GOT3 (cell line): ENCODE measurements at regions not wholly inside any gene's neighbourhood (a gene's known extent, or its start where the extent isn't known, plus 50 kb on each side); places are given as distances from the start of the nearest gene placed in this dataset.
"Not testable (repeated sequence)": the region's sequence is repeated elsewhere in the genome, so short reads cannot be mapped to it uniquely, and the experiment has no call there.

Source experiments
- DNase-seq: peaks from one replicate; lab custom pipeline; 2025; ENCODE audit warnings: mixed read lengths; lab: John Stamatoyannopoulos, UW

DNA sequence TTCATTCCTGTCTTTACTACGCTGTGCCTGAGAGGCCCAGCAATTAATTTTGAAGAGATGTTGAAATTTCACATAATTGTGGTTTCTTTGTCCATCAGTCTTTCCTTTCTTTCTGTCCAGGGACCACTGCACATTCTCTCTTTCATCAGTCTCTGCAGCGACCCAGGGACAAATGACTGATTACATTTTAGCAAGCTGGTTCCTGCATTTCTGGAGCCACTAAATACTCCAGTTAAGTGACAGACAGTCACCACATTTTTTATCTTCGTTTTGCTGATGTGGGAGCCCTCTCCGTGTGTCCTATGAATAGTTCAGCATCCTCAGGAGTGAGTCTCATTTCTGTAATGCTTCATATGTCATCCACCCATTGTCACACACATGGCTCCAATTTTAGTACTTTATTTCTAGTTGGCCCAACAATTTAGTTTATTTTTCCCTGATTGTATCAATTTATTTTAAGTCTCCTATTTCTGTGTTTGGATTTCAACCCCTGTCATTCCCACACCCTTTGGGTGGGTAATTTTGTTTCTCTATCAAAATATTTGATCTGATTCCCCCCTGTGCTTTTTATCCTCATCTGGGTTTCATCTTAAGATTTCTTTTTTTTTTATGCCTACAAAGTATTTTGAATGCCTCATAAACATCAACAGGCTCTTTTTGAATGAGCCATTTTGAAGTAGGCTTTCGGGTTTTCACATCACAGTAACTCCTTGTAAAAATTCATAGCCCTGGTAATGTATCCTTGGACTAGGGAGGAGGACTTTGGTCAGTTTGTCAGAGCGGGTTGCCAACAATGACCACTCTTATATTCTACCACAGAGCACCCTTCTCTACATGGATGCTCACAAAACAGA is 1196.5 kb downstream of the GALC start:
- DNase-seq, result no peak

DNA sequence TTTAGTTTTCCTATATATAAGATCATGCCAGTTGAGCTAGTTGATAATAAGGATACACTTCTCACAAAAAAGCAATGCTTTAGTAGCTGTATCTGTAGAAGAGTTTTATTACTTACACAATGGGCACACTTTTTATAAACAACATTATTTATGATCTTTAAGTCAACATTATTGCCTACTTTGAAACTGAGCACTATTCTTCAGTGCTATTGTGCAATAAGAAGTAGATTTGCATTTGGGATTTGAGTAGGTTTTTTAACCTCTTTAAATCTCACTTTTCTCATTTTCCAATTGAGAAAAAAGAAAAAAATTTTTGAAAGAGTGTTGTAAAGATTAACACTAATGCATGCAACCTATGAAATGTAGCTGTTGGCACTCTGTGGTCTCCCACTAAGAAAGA is 1198.3 kb downstream of the GALC start:
- DNase-seq, result no peak

DNA sequence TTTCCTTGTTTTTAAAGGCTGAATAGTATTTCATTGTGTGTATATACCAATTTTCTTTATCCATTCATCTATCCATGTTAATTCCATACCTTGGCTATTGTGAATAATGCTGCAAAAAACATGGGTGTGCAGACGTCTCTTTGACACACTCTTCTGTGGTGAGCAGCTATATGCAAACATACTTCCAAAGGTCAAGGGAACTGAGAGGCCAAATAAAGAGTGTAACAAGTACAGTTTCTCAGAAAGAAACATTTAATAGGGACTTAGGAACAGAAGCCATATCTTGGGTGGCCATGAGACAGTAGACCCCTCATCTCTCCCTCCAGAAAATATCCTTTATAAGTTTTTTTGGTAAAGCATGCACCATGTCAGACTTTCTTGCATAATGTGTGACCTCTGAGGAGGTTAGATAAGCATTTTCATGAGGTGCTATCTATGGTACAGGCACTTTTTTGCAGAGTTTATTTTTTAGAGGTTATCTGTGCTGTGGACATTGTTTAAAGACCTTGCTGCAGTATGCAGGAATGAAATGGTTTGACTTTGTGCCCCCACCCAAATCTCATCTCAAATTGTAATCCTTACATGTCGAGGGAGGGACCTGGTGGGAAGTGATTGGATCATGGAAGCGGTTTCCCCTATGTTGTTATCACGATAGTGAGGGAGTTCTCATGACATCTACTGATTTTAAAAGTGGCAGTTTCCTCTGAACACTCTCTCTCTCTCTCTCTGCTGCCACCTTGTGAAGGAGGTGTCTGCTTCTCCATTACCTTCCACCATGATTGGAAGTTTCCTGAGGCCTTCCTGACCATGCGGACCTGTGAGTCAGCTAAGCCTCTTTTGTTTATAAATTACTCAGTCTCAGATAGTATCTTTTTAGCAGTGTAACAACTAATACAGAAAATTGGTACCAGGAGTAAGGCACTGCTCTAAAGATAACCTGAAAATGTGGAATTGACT is 1202.3 kb downstream of the GALC start:
- no peak for DNase-seq

DNA sequence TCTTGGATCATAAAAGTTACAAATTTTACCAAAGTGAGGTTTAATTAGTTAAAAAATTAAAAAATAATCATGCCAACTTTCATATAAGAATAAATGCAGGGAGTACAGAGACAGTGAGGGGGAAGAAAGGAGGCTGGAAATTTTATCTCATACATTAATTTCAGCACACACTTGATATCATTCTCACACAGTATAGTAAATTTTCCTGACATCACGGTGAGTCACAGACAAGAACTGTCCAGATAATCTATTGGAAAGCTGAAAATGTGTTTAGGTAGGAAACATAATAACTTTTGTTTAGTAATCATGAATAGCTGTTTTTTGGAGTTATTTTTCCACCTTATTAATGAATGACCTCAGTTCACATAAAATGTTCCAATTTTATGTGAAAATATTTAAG is 1204.8 kb downstream of the GALC start:
- DNase-seq, result no peak

DNA sequence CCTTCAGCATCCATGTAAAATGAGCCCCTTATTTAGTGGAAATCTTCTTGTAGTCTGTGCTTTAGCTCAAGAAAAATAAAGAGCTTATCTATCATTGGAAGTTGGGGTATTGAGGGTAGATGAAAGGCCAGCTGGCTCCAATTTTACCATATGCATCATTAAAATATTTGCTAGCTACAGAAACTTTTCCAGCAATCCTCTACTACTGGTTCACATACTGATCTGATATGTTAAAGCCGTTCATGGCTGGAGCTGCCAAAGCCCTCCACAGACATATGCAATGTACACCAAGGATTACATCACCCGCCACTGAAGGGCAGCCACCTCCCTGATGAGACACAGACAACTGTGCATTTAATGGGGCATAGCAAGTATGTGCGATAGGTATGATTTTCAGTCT is 1205.3 kb downstream of the GALC start:
- no peak for DNase-seq

DNA sequence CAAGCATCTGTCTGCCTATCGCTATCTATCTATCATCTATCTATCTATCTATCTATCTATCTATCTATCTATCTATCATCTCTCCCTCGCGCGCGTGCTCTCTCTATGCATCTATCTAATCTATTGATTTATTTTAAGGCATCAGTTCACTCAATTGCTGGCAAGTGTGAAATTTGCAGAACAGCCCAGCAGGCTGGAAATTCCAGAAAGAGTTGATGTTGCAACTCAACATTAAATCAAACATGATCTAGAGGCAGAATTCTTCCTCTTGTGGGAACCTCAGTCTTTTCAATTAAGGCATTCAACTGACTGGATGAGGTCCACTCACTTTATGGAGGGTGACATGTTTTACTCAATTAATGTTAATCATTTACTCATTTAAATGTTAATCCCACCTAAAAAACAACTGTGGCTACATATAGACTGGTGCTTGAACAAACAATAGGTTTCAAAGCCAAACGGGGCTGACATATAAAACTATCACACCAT is 1210.8 kb downstream of the GALC start:
- DNase-seq, result no peak

DNA sequence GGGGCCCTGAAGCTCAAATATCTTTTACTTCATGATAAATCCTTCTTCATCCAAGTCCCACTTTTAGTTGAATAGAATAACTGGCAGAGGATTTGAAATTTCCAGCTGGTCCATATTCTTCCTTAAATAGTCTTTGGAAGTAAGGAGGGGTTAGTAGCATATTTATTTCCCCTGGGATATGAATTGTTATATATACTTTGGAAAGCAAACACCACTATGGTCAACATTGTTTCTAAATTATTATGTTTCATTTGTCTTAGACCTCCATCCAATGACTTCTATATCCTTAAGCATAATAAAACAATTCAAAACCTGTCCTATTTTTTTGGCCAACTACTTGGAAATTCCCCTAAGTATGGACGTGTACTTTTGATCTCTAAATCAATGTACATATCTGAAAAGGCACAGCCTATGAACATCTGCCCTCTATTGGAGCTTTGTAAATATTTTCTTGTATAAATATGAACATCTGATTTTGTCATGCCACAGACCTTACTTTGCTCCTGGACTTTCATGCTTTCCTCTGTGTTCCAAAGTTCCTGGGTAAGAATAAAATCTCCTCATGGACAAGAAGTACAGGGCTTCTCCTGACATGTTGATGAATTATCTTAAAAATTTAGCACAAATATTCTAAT is 1212.0 kb downstream of the GALC start:
- no peak for DNase-seq

DNA sequence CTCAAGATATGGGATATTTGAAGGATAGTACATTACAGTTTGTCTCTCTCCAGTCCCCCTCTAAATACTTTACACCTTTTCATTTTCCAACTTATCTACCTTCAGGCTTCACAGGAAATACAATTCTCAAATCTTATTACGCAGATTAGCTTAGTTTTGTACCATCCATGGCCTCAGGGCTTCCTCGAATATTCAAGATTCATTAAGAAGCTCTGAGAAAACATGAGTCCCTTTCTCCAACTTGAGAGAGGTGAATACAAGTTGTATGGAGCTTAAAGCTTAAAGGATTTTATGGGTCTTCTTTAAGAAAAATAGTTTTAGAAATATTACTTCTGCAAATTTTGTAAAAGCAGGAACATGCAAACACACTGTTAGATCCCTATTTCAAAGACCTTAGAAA is 1212.5 kb downstream of the GALC start:
- DNase-seq, result no peak

DNA sequence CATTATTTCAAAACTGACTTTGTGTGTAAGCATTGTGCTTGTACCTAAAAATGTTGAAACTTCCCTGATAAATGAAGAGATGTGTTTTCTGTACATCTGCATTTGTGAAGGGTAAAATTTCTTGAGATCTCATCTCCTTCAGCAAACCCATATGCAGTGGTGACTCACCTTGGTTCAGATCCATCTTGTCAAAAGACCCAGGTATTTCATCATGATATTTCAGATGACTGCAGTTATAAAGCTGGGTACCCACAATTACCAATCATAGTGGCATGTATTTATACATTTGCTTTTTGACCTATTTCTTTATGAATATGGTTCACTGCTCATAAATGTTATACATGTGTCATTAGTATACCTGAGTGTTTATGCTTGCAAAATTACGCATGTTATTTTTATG is 1213.6 kb downstream of the GALC start:
- no peak for DNase-seq

DNA sequence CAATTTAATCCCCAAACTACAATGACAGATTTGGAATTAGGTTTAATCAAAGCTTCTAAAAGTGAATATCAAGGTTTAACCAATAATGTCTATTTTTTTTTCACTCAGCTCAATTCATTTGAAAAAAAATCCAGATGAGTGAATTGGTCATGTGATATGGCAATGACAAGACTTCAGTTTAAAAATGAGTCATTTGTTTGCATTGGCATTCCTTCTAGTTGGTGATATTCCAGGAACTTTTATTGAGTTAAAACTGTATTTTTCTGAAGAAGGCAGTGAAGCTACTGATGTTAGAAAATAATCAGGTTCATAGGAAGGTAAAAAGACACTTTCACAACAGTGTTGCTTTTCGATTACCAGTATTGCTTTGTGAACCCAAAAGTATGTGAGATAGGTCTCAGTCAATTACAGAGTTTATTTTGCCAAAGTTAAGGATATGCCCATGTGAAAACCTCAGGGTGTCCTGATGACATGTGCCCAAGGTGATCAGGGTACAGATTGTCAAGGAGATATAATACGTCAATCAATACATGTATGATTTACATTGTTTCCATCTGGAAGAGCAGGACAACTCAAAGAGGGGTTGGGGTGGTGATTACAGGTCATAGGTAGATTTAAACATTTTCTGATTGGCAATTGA is 1214.9 kb downstream of the GALC start:
- DNase-seq, result no peak

DNA sequence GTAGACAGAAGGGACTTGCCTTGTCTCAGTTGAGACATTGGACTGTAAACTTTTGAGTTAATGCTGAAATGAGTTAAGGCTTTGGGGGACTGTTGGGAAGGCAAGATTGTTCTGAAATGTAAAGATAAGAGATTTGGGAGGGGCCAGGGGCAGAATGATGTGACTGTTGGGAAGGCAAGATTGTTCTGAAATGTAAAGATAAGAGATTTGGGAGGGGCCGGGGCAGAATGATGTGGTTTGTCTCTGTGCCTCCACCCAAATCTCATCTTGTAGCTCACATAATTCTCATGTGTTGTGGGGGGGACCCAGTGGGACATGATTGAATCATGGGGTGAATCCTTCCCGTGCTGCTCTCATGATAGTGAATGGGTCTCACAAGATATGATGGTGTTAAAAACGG is 1217.1 kb downstream of the GALC start:
- not testable (repeated sequence) for DNase-seq

DNA sequence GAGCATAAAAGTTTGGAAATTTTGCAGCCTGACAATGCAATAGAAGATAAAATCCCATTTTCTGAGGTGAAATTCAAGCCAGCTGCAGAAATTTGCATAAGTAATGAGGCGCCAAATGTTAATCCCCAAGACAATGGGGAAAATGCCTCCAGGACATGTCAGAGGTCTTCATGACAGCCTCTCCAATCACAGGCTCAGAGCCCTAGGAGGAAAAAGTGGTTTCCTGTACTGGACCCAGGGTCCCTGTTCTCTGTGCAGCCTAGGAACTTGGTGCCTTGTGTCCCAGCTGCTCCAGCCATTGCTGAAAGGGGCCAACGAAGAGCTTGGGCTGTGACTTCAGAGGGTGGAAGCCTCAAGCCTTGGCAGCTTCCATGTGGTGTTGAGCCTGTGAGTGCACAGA is 1218.1 kb downstream of the GALC start:
- no peak for DNase-seq

DNA sequence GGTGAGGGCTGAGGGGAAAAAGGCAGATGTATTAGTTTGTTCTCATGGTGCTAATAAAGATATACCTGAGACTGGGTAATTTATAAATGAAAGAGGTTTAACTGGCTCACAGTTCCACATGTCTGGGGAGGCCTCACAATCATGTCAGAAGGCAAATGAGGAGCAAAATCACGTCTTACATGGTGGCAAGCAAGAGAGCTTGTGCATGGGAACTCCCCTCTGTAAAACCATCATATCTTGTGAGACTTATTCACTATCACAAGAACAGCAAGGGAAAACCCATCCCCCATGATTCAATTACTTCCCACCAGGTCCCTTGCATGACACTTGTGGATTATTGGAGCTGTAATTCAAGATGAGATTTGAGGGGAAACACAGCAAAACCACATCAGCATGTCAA is 1220.9 kb downstream of the GALC start:
- no peak for DNase-seq

DNA sequence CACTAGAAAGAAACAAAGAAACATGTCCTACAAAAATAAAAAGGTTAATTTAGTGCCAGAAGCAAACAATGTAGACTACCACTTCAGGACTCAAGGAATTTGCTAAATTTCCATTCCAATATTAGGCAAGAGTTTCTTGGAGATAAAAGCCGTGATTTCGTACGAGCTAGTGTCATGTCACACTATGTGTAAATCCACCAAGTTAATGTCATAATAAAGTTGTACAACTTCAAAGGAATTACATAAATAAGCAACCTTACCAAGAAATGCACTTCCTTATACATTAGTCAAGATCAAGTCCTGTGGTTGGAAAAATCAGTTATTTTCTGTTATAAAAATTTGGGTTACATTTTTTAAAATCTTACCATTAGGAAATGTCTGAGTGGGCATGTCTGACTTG is 1222.8 kb downstream of the GALC start:
- no peak for DNase-seq

DNA sequence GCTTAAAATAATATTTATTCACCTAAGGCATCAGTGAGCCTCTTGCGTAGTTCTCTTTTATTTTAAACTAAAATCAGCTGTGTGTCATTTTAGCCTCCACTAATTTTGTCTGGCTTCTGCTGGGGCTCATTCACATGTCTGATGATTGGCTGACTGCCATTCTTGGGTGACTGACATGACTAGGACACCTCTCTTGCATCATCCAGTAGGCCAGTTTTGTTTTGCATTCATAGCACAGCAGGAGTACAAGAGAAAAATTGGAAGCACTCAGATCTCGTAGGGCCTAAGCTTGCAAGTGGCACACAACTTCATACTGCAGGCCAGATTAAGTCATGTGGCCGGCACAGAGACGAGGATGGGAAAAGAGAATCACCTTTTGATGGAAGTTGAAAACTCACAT is 1226.5 kb downstream of the GALC start:
- DNase-seq, result no peak

DNA sequence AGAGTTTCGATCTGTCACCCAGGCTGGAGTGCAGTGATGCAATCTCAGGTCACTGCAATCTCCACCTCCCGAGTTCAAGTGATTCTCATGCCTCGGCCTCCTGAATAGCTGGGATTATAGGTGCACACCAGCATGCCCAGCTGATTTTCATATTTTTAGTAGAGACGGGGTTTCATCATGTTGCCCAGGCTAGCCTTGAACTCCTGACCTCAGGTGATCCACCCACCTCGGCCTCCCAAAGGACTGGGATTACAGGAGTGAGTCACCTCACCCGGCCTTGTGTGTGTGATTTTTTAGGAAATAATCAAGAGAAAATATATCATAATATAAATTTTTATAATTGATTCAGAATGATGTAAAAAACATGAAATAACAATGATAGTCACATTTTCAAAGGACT is 1231.4 kb downstream of the GALC start:
- no peak for DNase-seq

DNA sequence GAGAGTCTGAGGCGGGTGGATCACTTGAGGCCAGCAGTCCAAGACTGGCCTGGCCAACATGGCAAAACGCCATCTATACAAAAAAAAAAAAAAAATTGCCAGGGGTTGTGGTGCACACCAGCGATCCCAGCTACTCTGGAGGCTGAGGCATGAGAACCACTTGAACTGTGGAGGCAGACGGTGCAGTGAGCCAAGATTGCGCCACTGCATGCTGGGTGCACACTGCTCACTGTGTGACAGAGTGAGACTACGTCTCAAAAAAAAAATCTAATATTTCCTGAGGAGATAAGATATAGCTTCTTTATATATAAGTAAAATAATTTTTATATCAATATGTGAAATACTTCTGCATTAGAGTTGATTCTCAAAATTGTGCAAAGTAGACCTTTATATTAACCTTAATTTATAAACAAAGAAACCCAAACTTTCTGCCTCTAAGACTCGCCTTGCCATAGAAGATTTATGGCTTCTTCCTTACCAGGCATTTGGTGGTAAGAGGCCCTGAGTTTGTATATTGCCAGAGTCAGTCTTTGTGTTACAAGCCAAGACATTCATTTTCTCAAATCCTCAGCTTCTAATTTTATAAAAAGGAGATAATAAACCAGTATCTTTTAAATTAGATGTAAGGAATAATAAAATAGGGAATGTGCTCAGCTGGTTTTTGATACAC is 1226.7 kb downstream of the FLRT2 start:
- DNase-seq, result no peak

DNA sequence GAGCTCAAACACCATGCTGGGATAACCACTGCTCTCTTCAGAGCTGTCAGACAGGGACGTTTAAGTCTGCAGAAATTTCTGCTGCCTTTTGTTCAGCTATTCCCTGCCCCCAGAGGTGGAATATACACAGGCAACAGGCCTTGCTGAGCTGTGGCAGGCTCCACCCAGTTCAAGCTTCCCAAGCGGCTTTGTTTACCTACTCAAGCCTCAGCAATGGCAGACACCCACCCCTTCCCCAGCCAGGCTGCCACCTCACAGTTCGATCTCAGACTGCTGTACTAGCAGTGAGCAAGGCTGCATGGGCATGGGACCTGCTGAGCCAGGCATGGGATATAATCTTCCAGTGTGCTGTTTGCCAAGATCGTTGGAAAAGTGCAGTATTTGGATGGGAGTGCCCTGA is 1220.5 kb downstream of the FLRT2 start:
- not testable (repeated sequence) for DNase-seq

DNA sequence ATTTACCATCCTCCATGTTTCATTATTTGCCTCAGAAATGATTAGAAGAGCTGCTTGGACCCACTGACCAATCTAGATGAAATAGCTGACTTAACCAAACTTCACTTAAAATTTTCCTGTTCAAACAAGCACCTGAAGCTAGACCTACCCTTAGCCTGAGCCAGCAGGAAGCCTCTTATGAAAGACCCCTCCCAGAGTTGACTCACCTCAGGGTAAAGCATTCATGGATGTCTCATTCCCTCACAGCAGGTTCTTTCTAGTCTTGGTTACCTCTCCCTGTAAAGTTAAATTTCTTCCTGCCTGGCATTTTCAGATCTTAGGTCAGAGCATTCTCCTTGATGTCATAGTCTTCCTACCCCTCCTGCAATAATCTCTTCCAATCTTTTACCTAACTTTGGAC is 1209.8 kb downstream of the FLRT2 start:
- no peak for DNase-seq

DNA sequence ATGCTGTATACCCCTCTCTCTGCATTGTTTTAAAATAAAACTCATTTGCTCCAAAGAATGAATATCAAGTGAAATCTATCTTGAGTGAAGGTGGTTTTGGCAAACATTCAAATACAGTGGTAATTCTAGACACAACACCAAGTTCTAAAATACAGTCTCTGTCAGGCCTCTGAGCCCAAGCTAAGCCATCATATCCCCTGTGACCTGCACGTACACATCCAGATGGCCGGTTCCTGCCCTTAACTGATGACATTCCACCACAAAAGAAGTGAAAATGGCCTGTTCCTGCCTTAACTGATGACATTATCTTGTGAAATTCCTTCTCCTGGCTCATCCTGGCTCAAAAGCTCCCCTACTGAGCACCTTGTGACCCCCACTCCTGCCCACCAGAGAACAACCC is 1201.5 kb downstream of the FLRT2 start:
- not testable (repeated sequence) for DNase-seq

DNA sequence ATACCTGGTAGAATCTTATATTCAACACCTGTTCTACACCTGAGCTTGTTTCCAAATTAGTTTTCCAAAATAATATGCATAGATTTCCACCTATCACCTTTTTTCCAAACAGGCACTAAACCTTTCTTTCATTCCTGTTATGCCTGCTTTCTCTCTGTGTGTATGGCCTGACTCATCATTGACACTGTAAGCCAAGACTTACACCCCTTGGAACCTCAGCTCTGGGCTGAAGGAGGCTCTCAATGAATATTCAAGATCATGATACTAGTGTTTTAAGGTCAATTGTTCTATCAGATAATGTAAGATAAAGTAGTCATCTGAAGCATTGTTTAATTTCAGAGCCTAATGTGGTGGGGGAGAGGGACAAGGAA is 1193.3 kb downstream of the FLRT2 start:
- no peak for DNase-seq
